ENCODE measurements at regions not wholly inside any gene's neighbourhood (a gene's known extent, or its start where the extent isn't known, plus 50 kb on each side); places are given as distances from the start of the nearest gene placed in this dataset.

GRCh38 chr2:37826611-37827010, 98.5 kb upstream of the RMDN2 start:
- Histone ChIP-seq H3K9me3 (ENCODE audit: insufficient read depth, low read depth, low read length) (no peaks in the 10 kb centered on the region), H3K9ac (ENCODE audit: low read length) (no peak overlapping the region), H3K27me3 (ENCODE audit: insufficient read depth, low read length) (no peaks in the 10 kb centered on the region), H3K79me2 (ENCODE audit: insufficient read depth, low read length) (no peaks in the 10 kb centered on the region), H3K4me1 (ENCODE audit: insufficient read depth, low read length) (peaks cover 32% of the 10 kb centered on the region), H4K20me1 (ENCODE audit: insufficient read depth, low read length) (no peaks in the 10 kb centered on the region), H3K36me3 (ENCODE audit: insufficient read depth, low read length) (no peaks in the 10 kb centered on the region), H3K4me3 (ENCODE audit: insufficient read depth, low read depth, low read length) (no peak overlapping the region), H3K4me2 (ENCODE audit: low read length) (no peak overlapping the region), H3K27ac (ENCODE audit: low read depth, low read length) (no peak overlapping the region), H2AFZ (ENCODE audit: low read depth, low read length) (no peak overlapping the region)
- Mint-ChIP-seq H3K4me3 (ENCODE audit: unreplicated experiment) (no peak overlapping the region), H3K4me1 (ENCODE audit: low read depth, unreplicated experiment) (peaks cover 31% of the 10 kb centered on the region), H3K27me3 (ENCODE audit: low read depth, unreplicated experiment) (no peaks in the 10 kb centered on the region), H3K27ac (ENCODE audit: unreplicated experiment) (no peak overlapping the region), H3K9me3 (ENCODE audit: unreplicated experiment) (no peaks in the 10 kb centered on the region), H3K36me3 (ENCODE audit: low read depth, unreplicated experiment) (peaks cover under 1% of the 10 kb centered on the region)
- DNase-seq (ENCODE audit: low read depth) (no peak), FAIRE-seq (no peak)
- TF ChIP-seq, protein P1, sequence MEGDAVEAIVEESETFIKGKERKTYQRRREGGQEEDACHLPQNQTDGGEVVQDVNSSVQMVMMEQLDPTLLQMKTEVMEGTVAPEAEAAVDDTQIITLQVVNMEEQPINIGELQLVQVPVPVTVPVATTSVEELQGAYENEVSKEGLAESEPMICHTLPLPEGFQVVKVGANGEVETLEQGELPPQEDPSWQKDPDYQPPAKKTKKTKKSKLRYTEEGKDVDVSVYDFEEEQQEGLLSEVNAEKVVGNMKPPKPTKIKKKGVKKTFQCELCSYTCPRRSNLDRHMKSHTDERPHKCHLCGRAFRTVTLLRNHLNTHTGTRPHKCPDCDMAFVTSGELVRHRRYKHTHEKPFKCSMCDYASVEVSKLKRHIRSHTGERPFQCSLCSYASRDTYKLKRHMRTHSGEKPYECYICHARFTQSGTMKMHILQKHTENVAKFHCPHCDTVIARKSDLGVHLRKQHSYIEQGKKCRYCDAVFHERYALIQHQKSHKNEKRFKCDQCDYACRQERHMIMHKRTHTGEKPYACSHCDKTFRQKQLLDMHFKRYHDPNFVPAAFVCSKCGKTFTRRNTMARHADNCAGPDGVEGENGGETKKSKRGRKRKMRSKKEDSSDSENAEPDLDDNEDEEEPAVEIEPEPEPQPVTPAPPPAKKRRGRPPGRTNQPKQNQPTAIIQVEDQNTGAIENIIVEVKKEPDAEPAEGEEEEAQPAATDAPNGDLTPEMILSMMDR (IDR thresholded peaks at IDR 0.05; ENCODE audit: insufficient read depth, low read depth, low read length), result no peak
- TF ChIP-seq EZH2 (IDR thresholded peaks at IDR 0.05; ENCODE audit: insufficient read depth, low read length), result no peak

GRCh38 chr2:37827455-37827854, 97.6 kb upstream of the RMDN2 start:
- no peak overlapping the region for H2AFZ ChIP-seq (ENCODE audit: low read depth, low read length)
- peak overlapping the region; percentile 89 for H3K27ac ChIP-seq (ENCODE audit: low read depth, low read length)
- peaks cover 31% of the 10 kb centered on the region for H3K4me1 ChIP-seq (ENCODE audit: insufficient read depth, low read length)
- no peaks in the 10 kb centered on the region for H4K20me1 ChIP-seq (ENCODE audit: insufficient read depth, low read length)
- TF ChIP-seq, protein P1 (IDR thresholded peaks at IDR 0.05; ENCODE audit: insufficient read depth, low read depth, low read length), result no peak
- no peak for TF ChIP-seq EZH2 (IDR thresholded peaks at IDR 0.05; ENCODE audit: insufficient read depth, low read length)
- peak overlapping the region; percentile 57 for H3K4me2 ChIP-seq (ENCODE audit: low read length)
- H3K27me3 ChIP-seq (ENCODE audit: insufficient read depth, low read length), result no peaks in the 10 kb centered on the region
- no peaks in the 10 kb centered on the region for H3K9me3 ChIP-seq (ENCODE audit: insufficient read depth, low read depth, low read length)
- DNase-seq (ENCODE audit: low read depth) (no peak), FAIRE-seq (no peak)
- no peak overlapping the region for H3K4me3 ChIP-seq (ENCODE audit: insufficient read depth, low read depth, low read length)
- peaks cover 1% of the 10 kb centered on the region for H3K36me3 Mint-ChIP-seq (ENCODE audit: low read depth, unreplicated experiment)
- no peaks in the 10 kb centered on the region for H3K36me3 ChIP-seq (ENCODE audit: insufficient read depth, low read length)
- H3K79me2 ChIP-seq (ENCODE audit: insufficient read depth, low read length), result no peaks in the 10 kb centered on the region
- H3K27ac Mint-ChIP-seq (ENCODE audit: unreplicated experiment), result peak overlapping the region; percentile 68
- H3K9ac ChIP-seq (ENCODE audit: low read length), result peak overlapping the region; percentile 60
- no peaks in the 10 kb centered on the region for H3K27me3 Mint-ChIP-seq (ENCODE audit: low read depth, unreplicated experiment)
- H3K9me3 Mint-ChIP-seq (ENCODE audit: unreplicated experiment), result no peaks in the 10 kb centered on the region
- H3K4me1 Mint-ChIP-seq (ENCODE audit: low read depth, unreplicated experiment), result peaks cover 34% of the 10 kb centered on the region
- no peak overlapping the region for H3K4me3 Mint-ChIP-seq (ENCODE audit: unreplicated experiment)

GRCh38 chr2:37827911-37828511, 97.1 kb upstream of the RMDN2 start:
- Histone ChIP-seq H3K27ac (ENCODE audit: low read depth, low read length) (peak overlapping the region; percentile 89), H2AFZ (ENCODE audit: low read depth, low read length) (no peak overlapping the region), H3K4me1 (ENCODE audit: insufficient read depth, low read length) (peaks cover 26% of the 10 kb centered on the region), H3K9ac (ENCODE audit: low read length) (peak overlapping the region; percentile 60), H4K20me1 (ENCODE audit: insufficient read depth, low read length) (no peaks in the 10 kb centered on the region), H3K4me3 (ENCODE audit: insufficient read depth, low read depth, low read length) (no peak overlapping the region), H3K36me3 (ENCODE audit: insufficient read depth, low read length) (no peaks in the 10 kb centered on the region), H3K27me3 (ENCODE audit: insufficient read depth, low read length) (no peaks in the 10 kb centered on the region), H3K9me3 (ENCODE audit: insufficient read depth, low read depth, low read length) (no peaks in the 10 kb centered on the region), H3K79me2 (ENCODE audit: insufficient read depth, low read length) (no peaks in the 10 kb centered on the region), H3K4me2 (ENCODE audit: low read length) (peak overlapping the region; percentile 57)
- TF ChIP-seq, protein P1 (IDR thresholded peaks at IDR 0.05; ENCODE audit: insufficient read depth, low read depth, low read length), result no peak
- TF ChIP-seq EZH2 (IDR thresholded peaks at IDR 0.05; ENCODE audit: insufficient read depth, low read length), result no peak
- Mint-ChIP-seq H3K4me1 (ENCODE audit: low read depth, unreplicated experiment) (peaks cover 32% of the 10 kb centered on the region), H3K27me3 (ENCODE audit: low read depth, unreplicated experiment) (no peaks in the 10 kb centered on the region), H3K9me3 (ENCODE audit: unreplicated experiment) (no peaks in the 10 kb centered on the region), H3K27ac (ENCODE audit: unreplicated experiment) (peak overlapping the region; percentile 89), H3K36me3 (ENCODE audit: low read depth, unreplicated experiment) (peaks cover 1% of the 10 kb centered on the region), H3K4me3 (ENCODE audit: unreplicated experiment) (peak overlapping the region; percentile 7)
- FAIRE-seq (peak; percentile 69), DNase-seq (ENCODE audit: low read depth) (peak; percentile 87)
